ENCODE measurements at regions not wholly inside any gene's neighbourhood (a gene's known extent, or its start where the extent isn't known, plus 50 kb on each side); places are given as distances from the start of the nearest gene placed in this dataset.

GRCh38 chr12:27385766-27386564, 53.3 kb downstream of the BMAL2 start:
- TF ChIP-seq CTCF (conservative IDR thresholded peaks at IDR 0.05; ENCODE audit: low read depth, low read length): no peak
- TF ChIP-seq EZH2 (IDR thresholded peaks at IDR 0.05; ENCODE audit: borderline replicate concordance, low read depth, low read length, poor library complexity, severe bottlenecking): no peak
